GM18502 (cell line): ENCODE measurements at regions not wholly inside any gene's neighbourhood (a gene's known extent, or its start where the extent isn't known, plus 50 kb on each side); places are given as distances from the start of the nearest gene placed in this dataset.
"Not testable (repeated sequence)": the region's sequence is repeated elsewhere in the genome, so short reads cannot be mapped to it uniquely, and the experiment has no call there.

ENCODE experiments used
- ATAC-seq: cut with Tn5 transposase; IDR thresholded peaks from one replicate; pipeline ENCODE4 v1.9.1; 2021; ENCODE audit warnings: mild to moderate bottlenecking; ENCODE audit not compliant: unreplicated experiment, poor library complexity

- no peak for ATAC-seq
Observed at GRCh38 chr9:7490317-7491108, 309.1 kb downstream of the DMAC1 start.

GRCh38 chr9:7489036-7489435 lies 310.5 kb downstream of the DMAC1 start:
- ATAC-seq, result no peak

GRCh38 chr9:7484014-7484413 lies 315.6 kb downstream of the DMAC1 start:
- not testable (repeated sequence) for ATAC-seq

GRCh38 chr9:7481570-7481969 lies 318.0 kb downstream of the DMAC1 start:
- no peak for ATAC-seq

GRCh38 chr9:7479300-7479699 lies 320.3 kb downstream of the DMAC1 start:
- no peak for ATAC-seq

GRCh38 chr9:7478646-7479045 lies 320.9 kb downstream of the DMAC1 start:
- no peak for ATAC-seq

GRCh38 chr9:7467186-7467585 lies 332.4 kb downstream of the DMAC1 start:
- no peak for ATAC-seq

GRCh38 chr9:7461791-7462190 lies 337.8 kb downstream of the DMAC1 start:
- no peak for ATAC-seq

GRCh38 chr9:7456793-7457530 lies 342.6 kb downstream of the DMAC1 start:
- no peak for ATAC-seq

GRCh38 chr9:7456377-7456776 lies 343.2 kb downstream of the DMAC1 start:
- ATAC-seq, result no peak

GRCh38 chr9:7454624-7455023 lies 345.0 kb downstream of the DMAC1 start:
- ATAC-seq, result no peak

GRCh38 chr9:7452378-7452777 lies 347.2 kb downstream of the DMAC1 start:
- no peak for ATAC-seq

GRCh38 chr9:7451062-7451461 lies 348.5 kb downstream of the DMAC1 start:
- no peak for ATAC-seq

- ATAC-seq, result no peak
Observed at GRCh38 chr9:7443541-7443940, 356.0 kb downstream of the DMAC1 start.

GRCh38 chr9:7439355-7439995 lies 360.1 kb downstream of the DMAC1 start:
- no peak for ATAC-seq

- ATAC-seq, result no peak
Observed at GRCh38 chr9:7436754-7437153, 362.8 kb downstream of the DMAC1 start.

- no peak for ATAC-seq
Observed at GRCh38 chr9:7433508-7434292, 365.9 kb downstream of the DMAC1 start.

- no peak for ATAC-seq
Observed at GRCh38 chr9:7432989-7433388, 366.6 kb downstream of the DMAC1 start.

GRCh38 chr9:7417397-7417796 lies 382.2 kb downstream of the DMAC1 start:
- not testable (repeated sequence) for ATAC-seq

GRCh38 chr9:7415836-7416235 lies 383.7 kb downstream of the DMAC1 start:
- no peak for ATAC-seq
